ENCODE measurements at regions not wholly inside any gene's neighbourhood (a gene's known extent, or its start where the extent isn't known, plus 50 kb on each side); places are given as distances from the start of the nearest gene placed in this dataset.

DNA sequence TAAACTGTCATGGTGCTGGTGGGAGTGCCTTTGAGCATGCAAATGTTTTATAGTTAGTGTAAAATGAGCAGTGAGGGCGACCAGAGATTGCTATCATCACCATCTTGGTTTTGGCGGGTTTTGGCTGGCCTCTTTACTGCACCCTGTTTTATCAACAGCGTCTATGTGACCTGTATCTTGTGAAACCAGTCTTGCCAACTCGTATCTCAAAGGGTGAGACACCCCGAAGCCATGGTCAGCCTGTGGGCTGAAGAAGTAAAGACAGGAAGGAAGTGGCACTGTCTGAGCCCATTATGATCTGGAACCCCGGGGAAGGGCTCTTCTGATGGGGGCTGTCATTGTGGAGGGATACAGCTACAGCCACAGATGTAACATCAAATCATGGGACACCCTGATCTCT is 81.5 kb upstream of the FAM216B start:
- CTCF ChIA-PET = no interaction called here
- Mint-ChIP-seq H3K36me3 (no peaks in the 10 kb centered on the region), H3K4me3 (no peak overlapping the region)

DNA sequence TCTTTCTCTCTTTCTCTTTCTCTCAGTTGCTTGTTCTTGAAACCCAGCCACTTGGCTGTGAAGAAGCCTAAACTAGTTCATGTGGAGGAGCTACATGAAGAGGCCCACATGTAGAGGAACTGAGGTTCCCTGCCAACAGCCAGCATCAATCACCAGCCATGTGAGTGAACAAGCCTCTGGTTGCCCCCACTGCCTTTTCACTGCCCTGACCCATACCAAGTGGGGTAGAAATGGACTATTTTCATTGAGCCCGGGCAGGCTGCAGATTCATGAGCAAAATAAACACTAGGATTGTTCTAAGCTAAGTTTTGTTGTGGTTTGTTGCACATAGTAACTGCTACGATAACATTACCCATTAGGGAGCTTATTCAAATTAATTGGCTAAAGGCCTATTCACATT is 78.7 kb upstream of the FAM216B start:
- Histone ChIP-seq H3K9me3 (no peaks in the 10 kb centered on the region), H3K4me1 (ENCODE audit: control insufficient read depth in 1 of 2, extremely low read depth in 1 of 2, insufficient read depth in 2 of 2, low read length in 2 of 2) (no peaks in the 10 kb centered on the region), H3K27me3 (replicated peaks in 1 of 2; ENCODE audit: control insufficient read depth in 2 of 2, extremely low read depth in 1 of 2, insufficient read depth in 2 of 2, low read length in 1 of 2) (peaks cover 0 to 5% of the 10 kb centered on the region in 2 experiments), H3K4me3 (ENCODE audit: control insufficient read depth in 1 of 2, extremely low read depth in 1 of 2, low read length in 1 of 2) (no peak overlapping the region), H3K27ac (ENCODE audit: low read length) (no peak overlapping the region), H3K36me3 (ENCODE audit: control insufficient read depth in 2 of 2, extremely low read depth in 1 of 2, insufficient read depth in 1 of 2, low read length in 1 of 2) (no peaks in the 10 kb centered on the region)
- Mint-ChIP-seq H3K9me3 (no peaks in the 10 kb centered on the region), H3K4me3 (no peak overlapping the region), H3K36me3 (no peaks in the 10 kb centered on the region), H3K27ac (no peak overlapping the region), H3K27me3 (peaks cover 15 to 26% of the 10 kb centered on the region in 2 donors), H3K4me1 (no peaks in the 10 kb centered on the region)
- no peak for ATAC-seq (replicated peaks in 1 of 4)
- ChIA-PET CTCF (no interaction called here), POLR2A (no interaction called here)
- WGBS (ENCODE audit: insufficient coverage) = no CpG with 5 or more reads among the region's 2 CpGs
- no peak for DNase-seq

More for the DNA sequence above, 81.5 kb upstream of the FAM216B start:
- Mint-ChIP-seq H3K9me3 (no peaks in the 10 kb centered on the region), H3K27ac (no peak overlapping the region), H3K4me1 (no peaks in the 10 kb centered on the region), H3K27me3 (peaks cover 12 to 36% of the 10 kb centered on the region in 2 donors)
- Histone ChIP-seq H3K9me3 (no peaks in the 10 kb centered on the region), H3K36me3 (ENCODE audit: control insufficient read depth in 2 of 2, extremely low read depth in 1 of 2, insufficient read depth in 1 of 2, low read length in 1 of 2) (no peaks in the 10 kb centered on the region), H3K4me3 (ENCODE audit: control insufficient read depth in 1 of 2, extremely low read depth in 1 of 2, low read length in 1 of 2) (no peak overlapping the region), H3K27me3 (replicated peaks in 1 of 2; ENCODE audit: control insufficient read depth in 2 of 2, extremely low read depth in 1 of 2, insufficient read depth in 2 of 2, low read length in 1 of 2) (peaks cover 0 to 5% of the 10 kb centered on the region in 2 experiments), H3K4me1 (ENCODE audit: control insufficient read depth in 1 of 2, extremely low read depth in 1 of 2, insufficient read depth in 2 of 2, low read length in 2 of 2) (no peaks in the 10 kb centered on the region), H3K27ac (ENCODE audit: low read length) (no peak overlapping the region)
- no peak for ATAC-seq (replicated peaks in 1 of 4)
- no peak for DNase-seq
- WGBS (ENCODE audit: insufficient coverage) = 75% methylated on average over 3 of the region's 6 CpGs
- POLR2A ChIA-PET = no interaction called here

DNA sequence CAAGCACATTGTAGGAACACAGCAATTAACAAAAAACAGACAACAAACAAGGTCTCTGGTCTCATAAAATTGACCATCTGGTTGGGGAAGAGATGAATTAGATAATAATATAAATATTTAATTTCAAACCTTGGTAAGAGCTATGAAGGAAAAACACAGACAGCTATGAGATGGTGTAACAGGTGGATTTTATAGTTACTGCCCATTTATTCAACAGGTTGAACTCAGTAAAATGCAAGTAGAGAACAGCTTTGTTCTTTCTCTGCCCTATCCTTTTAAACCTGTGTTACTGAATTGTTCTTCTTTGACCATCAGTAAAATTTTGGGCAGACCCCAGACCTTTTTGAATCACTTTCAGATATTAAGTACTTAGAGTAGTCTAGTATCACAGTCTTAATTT is 77.6 kb upstream of the FAM216B start:
- Histone ChIP-seq H3K27ac (ENCODE audit: low read length) (no peak overlapping the region), H3K4me3 (ENCODE audit: control insufficient read depth in 1 of 2, extremely low read depth in 1 of 2, low read length in 1 of 2) (no peak overlapping the region), H3K27me3 (replicated peaks in 1 of 2; ENCODE audit: control insufficient read depth in 2 of 2, extremely low read depth in 1 of 2, insufficient read depth in 2 of 2, low read length in 1 of 2) (peaks cover 0 to 5% of the 10 kb centered on the region in 2 experiments), H3K36me3 (ENCODE audit: control insufficient read depth in 2 of 2, extremely low read depth in 1 of 2, insufficient read depth in 1 of 2, low read length in 1 of 2) (no peaks in the 10 kb centered on the region), H3K4me1 (ENCODE audit: control insufficient read depth in 1 of 2, extremely low read depth in 1 of 2, insufficient read depth in 2 of 2, low read length in 2 of 2) (no peaks in the 10 kb centered on the region), H3K9me3 (no peaks in the 10 kb centered on the region)
- H3K9me3 Mint-ChIP-seq = no peaks in the 10 kb centered on the region
- no peaks in the 10 kb centered on the region for H3K36me3 Mint-ChIP-seq
- ATAC-seq (replicated peaks in 1 of 4) (no peak), DNase-seq (no peak)
- H3K27me3 Mint-ChIP-seq = peaks cover 9 to 23% of the 10 kb centered on the region in 2 donors
- ChIA-PET POLR2A (no interaction called here), CTCF (no interaction called here)
- no peak overlapping the region for H3K4me3 Mint-ChIP-seq
- H3K27ac Mint-ChIP-seq = no peak overlapping the region
- H3K4me1 Mint-ChIP-seq = no peaks in the 10 kb centered on the region

DNA sequence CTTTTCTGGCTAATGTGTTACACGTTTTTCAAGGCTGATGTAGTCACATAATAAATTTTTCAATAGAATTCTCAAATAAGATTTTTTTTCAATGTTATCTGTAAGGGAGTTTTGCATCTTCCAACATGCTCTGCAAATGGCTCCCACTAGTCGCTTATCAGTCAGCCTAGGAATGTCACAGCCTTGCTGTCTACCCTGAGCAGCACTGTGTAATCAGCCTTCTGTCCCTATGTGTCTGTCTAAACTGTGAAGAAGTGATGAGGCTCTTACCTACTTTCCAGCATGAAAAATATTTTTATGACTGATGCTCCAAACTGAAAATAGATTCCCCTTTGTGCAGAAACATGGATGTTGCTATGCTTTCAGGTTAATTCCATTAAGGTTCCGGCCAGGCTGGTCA is 75.1 kb upstream of the FAM216B start:
- H3K36me3 ChIP-seq (ENCODE audit: control insufficient read depth in 2 of 2, extremely low read depth in 1 of 2, insufficient read depth in 1 of 2, low read length in 1 of 2) = no peaks in the 10 kb centered on the region
- CTCF ChIA-PET = no interaction called here
- no peaks in the 10 kb centered on the region for H3K36me3 Mint-ChIP-seq
- H3K27ac ChIP-seq (ENCODE audit: low read length) = no peak overlapping the region
- WGBS (ENCODE audit: insufficient coverage) = 82% methylated on average over 1 of the region's 3 CpGs
- H3K27ac Mint-ChIP-seq = no peak overlapping the region
- ATAC-seq (replicated peaks in 1 of 4) (no peak), DNase-seq (no peak)
- no peaks in the 10 kb centered on the region for H3K9me3 Mint-ChIP-seq
- H3K4me3 ChIP-seq (ENCODE audit: control insufficient read depth in 1 of 2, extremely low read depth in 1 of 2, low read length in 1 of 2) = no peak overlapping the region
- H3K4me3 Mint-ChIP-seq = no peak overlapping the region
- peaks cover 4 to 18% of the 10 kb centered on the region in 2 donors for H3K27me3 Mint-ChIP-seq
- POLR2A ChIA-PET = no interaction called here
- H3K9me3 ChIP-seq = no peaks in the 10 kb centered on the region
- H3K27me3 ChIP-seq (replicated peaks in 1 of 2; ENCODE audit: control insufficient read depth in 2 of 2, extremely low read depth in 1 of 2, insufficient read depth in 2 of 2, low read length in 1 of 2) = no peaks in the 10 kb centered on the region
- no peaks in the 10 kb centered on the region for H3K4me1 ChIP-seq (ENCODE audit: control insufficient read depth in 1 of 2, extremely low read depth in 1 of 2, insufficient read depth in 2 of 2, low read length in 2 of 2)
- H3K4me1 Mint-ChIP-seq = no peaks in the 10 kb centered on the region

DNA sequence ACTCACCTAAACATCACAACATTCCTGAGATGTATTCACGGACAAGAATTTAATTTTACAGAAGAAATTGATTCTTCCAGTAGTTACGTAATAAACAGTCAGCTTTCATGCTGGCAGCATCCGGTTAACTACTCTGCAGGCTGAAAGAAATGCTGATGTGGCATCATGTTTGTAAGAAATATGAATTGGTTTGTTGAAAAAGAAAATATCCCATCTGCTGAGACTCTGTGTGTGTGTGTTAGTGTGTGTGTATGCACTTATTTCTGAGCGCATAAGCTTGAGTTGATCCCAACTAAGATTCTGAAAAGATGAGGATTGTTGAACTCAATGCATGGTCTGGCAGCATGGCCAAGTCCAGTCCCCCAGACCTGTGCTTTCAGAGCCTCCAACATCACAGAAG is 74.3 kb upstream of the FAM216B start:
- Histone ChIP-seq H3K4me1 (ENCODE audit: control insufficient read depth in 1 of 2, extremely low read depth in 1 of 2, insufficient read depth in 2 of 2, low read length in 2 of 2) (no peaks in the 10 kb centered on the region), H3K36me3 (ENCODE audit: control insufficient read depth in 2 of 2, extremely low read depth in 1 of 2, insufficient read depth in 1 of 2, low read length in 1 of 2) (no peaks in the 10 kb centered on the region), H3K9me3 (no peaks in the 10 kb centered on the region), H3K27ac (ENCODE audit: low read length) (no peak overlapping the region), H3K27me3 (replicated peaks in 1 of 2; ENCODE audit: control insufficient read depth in 2 of 2, extremely low read depth in 1 of 2, insufficient read depth in 2 of 2, low read length in 1 of 2) (no peaks in the 10 kb centered on the region), H3K4me3 (ENCODE audit: control insufficient read depth in 1 of 2, extremely low read depth in 1 of 2, low read length in 1 of 2) (no peak overlapping the region)
- DNase-seq (no peak), ATAC-seq (replicated peaks in 1 of 4) (no peak)
- H3K9me3 Mint-ChIP-seq = no peaks in the 10 kb centered on the region
- POLR2A ChIA-PET = no interaction called here
- CTCF ChIA-PET = no interaction called here
- H3K27me3 Mint-ChIP-seq = peaks cover 4 to 18% of the 10 kb centered on the region in 2 donors
- H3K4me1 Mint-ChIP-seq = no peaks in the 10 kb centered on the region
- H3K27ac Mint-ChIP-seq = no peak overlapping the region
- H3K4me3 Mint-ChIP-seq = no peak overlapping the region
- 92% methylated on average over 2 of the region's 4 CpGs for WGBS (ENCODE audit: insufficient coverage)
- no peaks in the 10 kb centered on the region for H3K36me3 Mint-ChIP-seq

- H3K36me3 ChIP-seq (ENCODE audit: control insufficient read depth in 2 of 2, extremely low read depth in 1 of 2, insufficient read depth in 1 of 2, low read length in 1 of 2) = no peaks in the 10 kb centered on the region
- Mint-ChIP-seq H3K4me3 (no peak overlapping the region), H3K9me3 (no peaks in the 10 kb centered on the region), H3K4me1 (no peaks in the 10 kb centered on the region), H3K27ac (no peak overlapping the region), H3K27me3 (peaks cover 4 to 15% of the 10 kb centered on the region in 2 donors), H3K36me3 (no peaks in the 10 kb centered on the region)
- WGBS (ENCODE audit: insufficient coverage) = 60% methylated on average over 1 of the region's 4 CpGs
- POLR2A ChIA-PET = no interaction called here
- H3K4me1 ChIP-seq (ENCODE audit: control insufficient read depth in 1 of 2, extremely low read depth in 1 of 2, insufficient read depth in 2 of 2, low read length in 2 of 2) = no peaks in the 10 kb centered on the region
- ATAC-seq (replicated peaks in 1 of 4) (no peak), DNase-seq (no peak)
- CTCF ChIA-PET = no interaction called here
- H3K9me3 ChIP-seq = no peaks in the 10 kb centered on the region
- no peak overlapping the region for H3K27ac ChIP-seq (ENCODE audit: low read length)
- no peak overlapping the region for H3K4me3 ChIP-seq (ENCODE audit: control insufficient read depth in 1 of 2, extremely low read depth in 1 of 2, low read length in 1 of 2)
- H3K27me3 ChIP-seq (replicated peaks in 1 of 2; ENCODE audit: control insufficient read depth in 2 of 2, extremely low read depth in 1 of 2, insufficient read depth in 2 of 2, low read length in 1 of 2) = no peaks in the 10 kb centered on the region
Observed at GRCh38 chr13:42707586-42707985, 73.8 kb upstream of the FAM216B start.

DNA sequence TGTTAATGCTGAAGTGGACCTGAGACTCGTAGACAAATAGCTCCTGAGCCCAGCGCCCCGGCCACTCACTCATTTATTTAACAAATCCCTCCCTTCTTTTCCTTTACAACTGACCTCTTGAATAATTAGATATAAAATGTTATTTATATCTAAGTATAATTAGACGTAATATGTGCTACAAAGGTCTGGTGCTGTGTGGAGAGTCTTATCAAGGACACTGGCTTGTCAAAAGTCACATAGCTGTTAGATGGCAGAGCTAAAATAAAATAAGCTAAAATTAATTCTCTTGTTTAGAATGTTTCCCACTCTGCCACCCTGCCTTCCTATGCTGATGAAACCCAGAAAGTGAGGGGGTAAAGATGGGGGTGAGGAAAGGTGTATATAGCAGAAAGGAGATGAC is 73.0 kb upstream of the FAM216B start:
- no peak overlapping the region for H3K4me3 ChIP-seq (ENCODE audit: control insufficient read depth in 1 of 2, extremely low read depth in 1 of 2, low read length in 1 of 2)
- no peaks in the 10 kb centered on the region for H3K36me3 ChIP-seq (ENCODE audit: control insufficient read depth in 2 of 2, extremely low read depth in 1 of 2, insufficient read depth in 1 of 2, low read length in 1 of 2)
- no peak for ATAC-seq (replicated peaks in 1 of 4)
- ChIA-PET POLR2A (no interaction called here), CTCF (no interaction called here)
- no peak overlapping the region for H3K27ac ChIP-seq (ENCODE audit: low read length)
- H3K27ac Mint-ChIP-seq = no peak overlapping the region
- no peaks in the 10 kb centered on the region for H3K27me3 ChIP-seq (replicated peaks in 1 of 2; ENCODE audit: control insufficient read depth in 2 of 2, extremely low read depth in 1 of 2, insufficient read depth in 2 of 2, low read length in 1 of 2)
- no peak for DNase-seq
- H3K36me3 Mint-ChIP-seq = no peaks in the 10 kb centered on the region
- no CpG with 5 or more reads among the region's 4 CpGs for WGBS (ENCODE audit: insufficient coverage)
- no peak overlapping the region for H3K4me3 Mint-ChIP-seq
- no peaks in the 10 kb centered on the region for H3K4me1 ChIP-seq (ENCODE audit: control insufficient read depth in 1 of 2, extremely low read depth in 1 of 2, insufficient read depth in 2 of 2, low read length in 2 of 2)
- no peaks in the 10 kb centered on the region for H3K9me3 Mint-ChIP-seq
- H3K9me3 ChIP-seq = no peaks in the 10 kb centered on the region
- H3K27me3 Mint-ChIP-seq = peaks cover 4 to 13% of the 10 kb centered on the region in 2 donors
- H3K4me1 Mint-ChIP-seq = no peaks in the 10 kb centered on the region

Measured in T-cell (primary cell).